NT2/D1 (cell line): ENCODE measurements at regions not wholly inside any gene's neighbourhood (a gene's known extent, or its start where the extent isn't known, plus 50 kb on each side); places are given as distances from the start of the nearest gene placed in this dataset.

ENCODE experiments used
- SUZ12 ChIP-seq: IDR thresholded peaks from 2 replicates; pipeline ENCODE4 v1.6.1; 2011; ENCODE audit not compliant: insufficient read length, insufficient read depth; ENCODE audit errors: extremely low read depth
- YY1 ChIP-seq: IDR thresholded peaks from 2 replicates; pipeline ENCODE4 v1.6.1; 2011; ENCODE audit not compliant: insufficient read length, insufficient read depth

GRCh38 chr14:44317441-44317746 lies 189.7 kb downstream of the FSCB start:
- TF ChIP-seq YY1 (no peak), SUZ12 (no peak)
